H1 (cell line): ENCODE measurements at regions not wholly inside any gene's neighbourhood (a gene's known extent, or its start where the extent isn't known, plus 50 kb on each side); places are given as distances from the start of the nearest gene placed in this dataset.
A peak's percentile ranks its signal among the peaks of the same experiment; 100 is the strongest.

Source experiments
- CTCF ChIA-PET: fragments of 300-600 bp; sonication (Branson Sonifier 250); formaldehyde crosslinking; loops from one replicate; lab custom pipeline; 2021; ENCODE audit not compliant: partially characterized antibody; lab: Charles Lee
- POLR2A ChIA-PET: fragments of 300-600 bp; sonication (Branson Sonifier 250); formaldehyde crosslinking; loops from one replicate; lab custom pipeline; 2021; ENCODE audit warnings: inconsistent platforms; ENCODE audit not compliant: partially characterized antibody; lab: Charles Lee
- DNase-seq, 2 experiments: peaks; one replicate each; pipeline versions ENCODE4 v3.0.0 to v3.0.0-alpha.2; 2010 to 2022; ENCODE audit warnings: low spot score in 2 of 2, low read depth in 1 of 2, mixed read lengths in 1 of 2
- FAIRE-seq: peaks from 2 replicates; lab custom pipeline; 2011; peaks lifted over from hg19 to GRCh38; lab: Jason Lieb, UNC
- H2AFZ ChIP-seq: 2 replicates; pipeline ENCODE4 v1.8.1; 2012; ENCODE audit warnings: low read length, inconsistent platforms
- H2AK5ac ChIP-seq: 2 replicates; pipeline ENCODE4 v1.6.1; 2013; ENCODE audit warnings: low read depth, low read length
- H2BK120ac ChIP-seq: replicated peaks from 2 replicates; pipeline ENCODE3; 2013; ENCODE audit warnings: low read depth, low read length, inconsistent platforms
- H2BK12ac ChIP-seq: 2 replicates; pipeline ENCODE4 v1.6.1; 2013; ENCODE audit warnings: low read depth, low read length
- H2BK15ac ChIP-seq: 2 replicates; pipeline ENCODE4 v1.6.1; 2013; ENCODE audit warnings: low read length
- H2BK20ac ChIP-seq: 2 replicates; pipeline ENCODE4 v1.6.1; 2013; ENCODE audit warnings: low read length
- H2BK5ac ChIP-seq: 2 replicates; pipeline ENCODE4 v1.6.1; 2013; ENCODE audit warnings: low read depth, low read length
- H3K14ac ChIP-seq: 2 replicates; pipeline ENCODE4 v1.6.1; 2013; ENCODE audit warnings: inconsistent platforms; ENCODE audit not compliant: insufficient read length
- H3K18ac ChIP-seq: 2 replicates; pipeline ENCODE4 v1.6.1; 2013; ENCODE audit warnings: low read length; ENCODE audit errors: extremely low read depth
- H3K23ac ChIP-seq: 2 replicates; pipeline ENCODE4 v1.6.1; 2013; ENCODE audit warnings: inconsistent platforms; ENCODE audit not compliant: insufficient read length
- H3K23me2 ChIP-seq: 2 replicates; pipeline ENCODE4 v1.6.1; 2013; ENCODE audit warnings: low read depth, low read length
- H3K27ac ChIP-seq: 2 replicates; pipeline ENCODE4 v1.6.1; 2011; ENCODE audit warnings: low read depth, low read length, inconsistent platforms
- H3K27me3 ChIP-seq, 4 experiments: replicated peaks in 1 of 4; 1 replicate in 1 of 4; 2 replicates in 3 of 4; pipeline versions ENCODE4 v1.6.1 to v1.8.1; 2011 to 2013; ENCODE audit warnings: low read length in 3 of 4, mild to moderate bottlenecking in 3 of 4, inconsistent platforms in 2 of 4, mixed read lengths in 2 of 4, moderate library complexity in 1 of 4; ENCODE audit not compliant: control insufficient read depth in 3 of 4, insufficient read depth in 3 of 4; ENCODE audit errors: extremely low read depth in 1 of 4
- H3K36me3 ChIP-seq, 4 experiments: 2 replicates each; pipeline versions ENCODE4 v1.6.1 to v1.8.1; 2011 to 2013; ENCODE audit warnings: mild to moderate bottlenecking in 4 of 4, low read length in 3 of 4, moderate library complexity in 2 of 4, control low read depth in 1 of 4, inconsistent platforms in 1 of 4; ENCODE audit not compliant: insufficient read depth in 4 of 4, control insufficient read depth in 2 of 4
- H3K4ac ChIP-seq: replicated peaks from 2 replicates; pipeline ENCODE3; 2013; ENCODE audit warnings: low read length, low read depth, mixed read lengths, inconsistent platforms; ENCODE audit not compliant: insufficient read length
- H3K4me1 ChIP-seq, 4 experiments: replicated peaks in 1 of 4; 1 replicate in 1 of 4; 2 replicates in 3 of 4; pipeline versions ENCODE4 v1.6.1 to v1.8.1; 2011 to 2013; ENCODE audit warnings: low read length in 3 of 4, inconsistent platforms in 2 of 4, mixed read lengths in 1 of 4; ENCODE audit not compliant: insufficient read depth in 4 of 4, control insufficient read depth in 3 of 4
- H3K4me2 ChIP-seq, 2 experiments: 2 replicates each; pipeline versions ENCODE4 v1.6.1 to v1.8.1; 2011 to 2013; ENCODE audit warnings: low read depth in 2 of 2, low read length in 2 of 2, control low read depth in 1 of 2, inconsistent platforms in 1 of 2, mild to moderate bottlenecking in 1 of 2; ENCODE audit not compliant: insufficient read depth in 1 of 2
- H3K4me3 ChIP-seq, 4 experiments: fragments of 200-600, 300-600 bp in 1 of 4; sonication (generic), shearing (Covaris generic), sonication (Bioruptor Twin) in 1 of 4; 2 replicates each; pipeline versions ENCODE4 v1.5.1 to v1.8.1; 2011 to 2016; ENCODE audit warnings: low read length in 4 of 4, low read depth in 3 of 4, control low read depth in 2 of 4, inconsistent platforms in 2 of 4, mild to moderate bottlenecking in 2 of 4, mixed read lengths in 1 of 4, moderate library complexity in 1 of 4; ENCODE audit not compliant: insufficient read depth in 2 of 4; ENCODE audit errors: extremely low read depth in 1 of 4
- H3K56ac ChIP-seq: replicated peaks from 2 replicates; pipeline ENCODE3; 2013; ENCODE audit warnings: low read depth, mild to moderate bottlenecking, mixed read lengths, low read length, inconsistent platforms; ENCODE audit not compliant: insufficient read length
- H3K79me1 ChIP-seq: 2 replicates; pipeline ENCODE4 v1.6.1; 2013; ENCODE audit warnings: low read depth, low read length, control low read depth
- H3K79me2 ChIP-seq, 2 experiments: 2 replicates each; pipeline versions ENCODE4 v1.6.1 to v1.8.1; 2012 to 2013; ENCODE audit warnings: low read length in 2 of 2, mild to moderate bottlenecking in 2 of 2, inconsistent platforms in 1 of 2; ENCODE audit not compliant: insufficient read depth in 2 of 2, control insufficient read depth in 1 of 2
- H3K9ac ChIP-seq, 4 experiments: replicated peaks in 1 of 4; 1 replicate in 1 of 4; 2 replicates in 3 of 4; pipeline versions ENCODE4 v1.6.1 to v1.8.1; 2011 to 2013; ENCODE audit warnings: low read depth in 3 of 4, low read length in 3 of 4, control low read depth in 2 of 4, mild to moderate bottlenecking in 2 of 4, moderate library complexity in 2 of 4, inconsistent platforms in 1 of 4; ENCODE audit errors: extremely low read depth in 1 of 4
- H3K9me3 ChIP-seq, 2 experiments: 2 replicates each; pipeline versions ENCODE4 v1.6.1 to v1.8.1; 2012 to 2013; ENCODE audit warnings: mild to moderate bottlenecking in 2 of 2, moderate library complexity in 2 of 2, control low read depth in 1 of 2, inconsistent platforms in 1 of 2, low read depth in 1 of 2, low read length in 1 of 2, mixed read lengths in 1 of 2; ENCODE audit not compliant: insufficient read depth in 2 of 2
- H4K20me1 ChIP-seq, 2 experiments: replicated peaks in 1 of 2; 2 replicates each; pipeline versions ENCODE3 to v1.8.1; 2011 to 2013; ENCODE audit warnings: inconsistent platforms in 2 of 2, low read length in 2 of 2, mild to moderate bottlenecking in 1 of 2; ENCODE audit not compliant: insufficient read depth in 2 of 2, control insufficient read depth in 1 of 2
- H4K5ac ChIP-seq: 2 replicates; pipeline ENCODE4 v1.6.1; 2013; ENCODE audit warnings: low read length, low read depth, mixed read lengths, inconsistent platforms; ENCODE audit not compliant: insufficient read length
- H4K8ac ChIP-seq: 2 replicates; pipeline ENCODE4 v1.8.0; 2013; ENCODE audit warnings: mild to moderate bottlenecking, moderate library complexity, low read length, inconsistent platforms; ENCODE audit not compliant: insufficient read depth; ENCODE audit errors: extremely low read depth
- H4K91ac ChIP-seq: replicated peaks from 2 replicates; pipeline ENCODE3; 2013; ENCODE audit warnings: low read length, mixed read lengths, inconsistent platforms; ENCODE audit not compliant: insufficient read length
- CBX8 ChIP-seq: fragments of 300-800, 300-1000 bp; sonication (generic); IDR thresholded peaks from 2 replicates; pipeline ENCODE4 v1.7.1; 2016; ENCODE audit warnings: low read depth, low read length, borderline replicate concordance
- CREB1 ChIP-seq: IDR thresholded peaks from 2 replicates; pipeline ENCODE4 v1.6.1; 2012; ENCODE audit warnings: inconsistent platforms
- CTCF ChIP-seq, 3 experiments: IDR thresholded peaks; 1 replicate in 2 of 3; 2 replicates in 1 of 3; pipeline versions ENCODE4 v1.5.1 to v1.6.1; 2011; ENCODE audit warnings: low read length in 3 of 3, mild to moderate bottlenecking in 3 of 3, inconsistent platforms in 2 of 3, low read depth in 1 of 3, moderate library complexity in 1 of 3; ENCODE audit not compliant: insufficient read depth in 1 of 3; ENCODE audit errors: control extremely low read depth in 1 of 3
- GABPA ChIP-seq: IDR thresholded peaks from 2 replicates; pipeline ENCODE4 v1.6.1; 2011; ENCODE audit warnings: mild to moderate bottlenecking, low read length, moderate library complexity, borderline replicate concordance; ENCODE audit not compliant: insufficient read depth
- KDM1A ChIP-seq: fragments of 200-600, 300-600 bp; sonication (generic); IDR thresholded peaks from 2 replicates; pipeline ENCODE4 v1.7.1; 2016; ENCODE audit warnings: mild to moderate bottlenecking, low read length, borderline replicate concordance
- MAFK ChIP-seq: IDR thresholded peaks from 2 replicates; pipeline ENCODE4 v1.6.1; 2012; ENCODE audit warnings: low read depth, mild to moderate bottlenecking, improper control_type of control experiment, low read length
- MAX ChIP-seq: IDR thresholded peaks from 2 replicates; pipeline ENCODE4 v1.6.1; 2012; ENCODE audit warnings: inconsistent platforms
- NRF1 ChIP-seq: IDR thresholded peaks from 2 replicates; pipeline ENCODE4 v1.6.1; 2011; ENCODE audit warnings: mild to moderate bottlenecking, low read depth, low read length, improper control_type of control experiment
- RFX5 ChIP-seq: IDR thresholded peaks from 2 replicates; pipeline ENCODE4 v1.6.1; 2011; ENCODE audit warnings: low read depth, low read length, improper control_type of control experiment, borderline replicate concordance
- TCF12 ChIP-seq: IDR thresholded peaks from 2 replicates; pipeline ENCODE4 v1.6.1; 2011; ENCODE audit warnings: low read depth, mild to moderate bottlenecking, low read length
- YY1 ChIP-seq: IDR thresholded peaks from 2 replicates; pipeline ENCODE4 v1.6.1; 2011; ENCODE audit warnings: low read depth, mild to moderate bottlenecking, low read length
- ZNF274 ChIP-seq: IDR thresholded peaks from 2 replicates; pipeline ENCODE4 v1.7.0; 2012; ENCODE audit warnings: low read length, borderline replicate concordance; ENCODE audit errors: extremely low read depth
- WGBS, 2 experiments: shearing (Covaris generic) in 1 of 2; methylation state at CpG; one replicate each; pipeline versions ENCODE4 v1.1.6 to v1.1.7; 2013 to 2015; ENCODE audit warnings: low lambda C conversion rate in 2 of 2, mixed read lengths in 2 of 2, inconsistent platforms in 1 of 2, low coverage in 1 of 2, missing lambda C conversion rate in 1 of 2; ENCODE audit not compliant: insufficient replicate concordance in 2 of 2, insufficient coverage in 1 of 2, insufficient read length in 1 of 2; ENCODE audit errors: extremely low coverage in 1 of 2, missing lambda C conversion rate in 1 of 2; 5-methylcytosine and 5-hydroxymethylcytosine counted together

- no peaks in the 10 kb centered on the region for H4K20me1 ChIP-seq
- peak overlapping the region in 1 of 4 experiments; percentile 1; a peak in 1 of 8 replicates for H3K4me3 ChIP-seq
- H3K14ac ChIP-seq = no peak overlapping the region
- H3K27me3 ChIP-seq = no peaks in the 10 kb centered on the region
- H3K79me2 ChIP-seq = no peaks in the 10 kb centered on the region
- H3K27ac ChIP-seq = no peak overlapping the region
- H2AFZ ChIP-seq = no peak overlapping the region
- POLR2A ChIA-PET = no interaction called here
- DNase-seq = no peak
- FAIRE-seq = peak; percentile 32
- H2BK20ac ChIP-seq = no peak overlapping the region
- CTCF ChIA-PET = interaction anchor here (3.0 kb wide), 1 partner anchor 7 kb away, joined by 21 read pairs; no protein-coding TSS in a partner anchor
- no peak overlapping the region for H2BK15ac ChIP-seq
- H3K4me1 ChIP-seq = peaks cover 0 to 5% (median 1%) of the 10 kb centered on the region in 4 experiments; a peak in 2 of 7 replicates
- H3K23ac ChIP-seq = no peak overlapping the region
- 80% methylated on average over 4 of the region's 4 CpGs; no CpG with 5 or more reads in 1 of the 2 experiments for WGBS, 2 experiments
- no peaks in the 10 kb centered on the region for H3K23me2 ChIP-seq
- H3K9me3 ChIP-seq = peaks cover 24 to 32% of the 10 kb centered on the region in 2 experiments
- H4K91ac ChIP-seq = no peak overlapping the region
- H3K18ac ChIP-seq = no peak overlapping the region
- no peak overlapping the region for H3K4ac ChIP-seq
- H3K9ac ChIP-seq = no peak overlapping the region
- no peak overlapping the region for H3K56ac ChIP-seq
- H2BK5ac ChIP-seq = no peak overlapping the region
- no peak overlapping the region for H4K5ac ChIP-seq
- H2BK120ac ChIP-seq = no peak overlapping the region
- peaks cover 0 to 13% (median 0%) of the 10 kb centered on the region in 4 experiments; a peak in 3 of 8 replicates for H3K36me3 ChIP-seq
- H3K79me1 ChIP-seq = no peaks in the 10 kb centered on the region
- H2BK12ac ChIP-seq = no peak overlapping the region
- no peak overlapping the region for H3K4me2 ChIP-seq
- no peak overlapping the region for H4K8ac ChIP-seq
- H2AK5ac ChIP-seq = no peak overlapping the region
- TF ChIP-seq TCF12 = 0 out of 2 replicates have a peak, but pooled peaks have one; percentile 75
- no peak for TF ChIP-seq CBX8
- TF ChIP-seq MAX = no peak
- TF ChIP-seq MAFK = no peak
- peak; percentile 51; the same call in 1 of the 2 replicates for TF ChIP-seq YY1
- TF ChIP-seq CTCF (IDR thresholded peaks at IDR 0.05; ENCODE audit: control extremely low read depth in 1 of 3, insufficient read depth in 1 of 3, low read depth in 1 of 3, low read length in 3 of 3) = no peak
- no peak for TF ChIP-seq NRF1
- no peak for TF ChIP-seq RFX5
- 0 out of 2 replicates have a peak, but pooled peaks have one; percentile 25 for TF ChIP-seq KDM1A
- no peak for TF ChIP-seq CREB1
- TF ChIP-seq ZNF274 = no peak
- no peak for TF ChIP-seq GABPA
These were observed 152.7 kb downstream of the SUCLG1 start for GRCh38 chr2:84306361-84306760.
